Fibroblast of villous mesenchyme (primary cell): ENCODE measurements at regions not wholly inside any gene's neighbourhood (a gene's known extent, or its start where the extent isn't known, plus 50 kb on each side); places are given as distances from the start of the nearest gene placed in this dataset.

Experiments
- DNase-seq: peaks from one replicate; pipeline ENCODE4 v3.0.0-alpha.2; 2010; ENCODE audit warnings: low read depth
- H3K4me3 ChIP-seq: 2 replicates; pipeline ENCODE4 v1.5.1; 2011; ENCODE audit warnings: low read depth, mild to moderate bottlenecking, low read length
- TF ChIP-seq, protein P1 (sequence below): IDR thresholded peaks from 2 replicates; pipeline ENCODE4 v1.5.1; 2012; ENCODE audit warnings: low read depth, mild to moderate bottlenecking, low read length; ENCODE audit not compliant: insufficient read depth

DNA sequence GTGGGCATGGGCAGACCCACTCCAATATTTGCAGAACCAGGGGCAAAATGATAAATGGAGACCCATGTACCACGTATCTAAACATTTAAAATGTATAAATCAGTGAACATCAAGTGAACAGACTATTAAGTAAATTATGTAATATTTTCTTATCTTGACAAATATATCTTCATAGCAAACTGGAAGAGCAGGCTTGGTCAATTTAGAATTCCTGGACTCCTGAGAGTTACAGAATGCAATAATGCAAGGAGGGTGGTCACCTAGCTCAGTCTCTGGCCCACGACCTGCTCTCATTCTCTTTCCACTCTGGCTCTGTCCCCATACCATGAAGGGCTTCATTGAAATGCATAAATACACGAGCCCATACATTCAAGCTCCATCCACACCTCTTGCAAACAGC is 398.0 kb downstream of the ENC1 start:
- TF ChIP-seq, protein P1, sequence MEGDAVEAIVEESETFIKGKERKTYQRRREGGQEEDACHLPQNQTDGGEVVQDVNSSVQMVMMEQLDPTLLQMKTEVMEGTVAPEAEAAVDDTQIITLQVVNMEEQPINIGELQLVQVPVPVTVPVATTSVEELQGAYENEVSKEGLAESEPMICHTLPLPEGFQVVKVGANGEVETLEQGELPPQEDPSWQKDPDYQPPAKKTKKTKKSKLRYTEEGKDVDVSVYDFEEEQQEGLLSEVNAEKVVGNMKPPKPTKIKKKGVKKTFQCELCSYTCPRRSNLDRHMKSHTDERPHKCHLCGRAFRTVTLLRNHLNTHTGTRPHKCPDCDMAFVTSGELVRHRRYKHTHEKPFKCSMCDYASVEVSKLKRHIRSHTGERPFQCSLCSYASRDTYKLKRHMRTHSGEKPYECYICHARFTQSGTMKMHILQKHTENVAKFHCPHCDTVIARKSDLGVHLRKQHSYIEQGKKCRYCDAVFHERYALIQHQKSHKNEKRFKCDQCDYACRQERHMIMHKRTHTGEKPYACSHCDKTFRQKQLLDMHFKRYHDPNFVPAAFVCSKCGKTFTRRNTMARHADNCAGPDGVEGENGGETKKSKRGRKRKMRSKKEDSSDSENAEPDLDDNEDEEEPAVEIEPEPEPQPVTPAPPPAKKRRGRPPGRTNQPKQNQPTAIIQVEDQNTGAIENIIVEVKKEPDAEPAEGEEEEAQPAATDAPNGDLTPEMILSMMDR, result no peak
- no peak overlapping the region for H3K4me3 ChIP-seq
- DNase-seq, result no peak

DNA sequence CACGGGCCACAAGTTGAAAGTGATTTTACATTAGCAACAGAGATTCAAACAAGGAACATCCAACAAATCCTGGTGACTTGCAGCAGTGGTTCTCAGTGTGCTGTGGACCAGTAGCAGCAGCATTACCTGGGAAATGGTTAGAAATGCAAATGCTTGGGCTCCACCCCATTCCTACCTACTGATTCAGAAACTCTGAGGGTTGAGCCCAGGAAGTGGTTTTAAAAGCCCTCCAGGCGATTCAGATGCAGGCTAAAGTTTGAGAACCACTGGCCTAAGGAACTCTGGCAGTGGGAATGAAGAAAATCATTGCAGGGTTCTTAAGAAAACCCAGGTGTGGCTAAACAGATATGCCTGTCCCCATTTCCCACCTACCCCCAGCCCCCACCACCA is 398.8 kb downstream of the ENC1 start:
- H3K4me3 ChIP-seq, result no peak overlapping the region
- TF ChIP-seq, protein P1, result no peak
- DNase-seq, result peak; percentile 17

DNA sequence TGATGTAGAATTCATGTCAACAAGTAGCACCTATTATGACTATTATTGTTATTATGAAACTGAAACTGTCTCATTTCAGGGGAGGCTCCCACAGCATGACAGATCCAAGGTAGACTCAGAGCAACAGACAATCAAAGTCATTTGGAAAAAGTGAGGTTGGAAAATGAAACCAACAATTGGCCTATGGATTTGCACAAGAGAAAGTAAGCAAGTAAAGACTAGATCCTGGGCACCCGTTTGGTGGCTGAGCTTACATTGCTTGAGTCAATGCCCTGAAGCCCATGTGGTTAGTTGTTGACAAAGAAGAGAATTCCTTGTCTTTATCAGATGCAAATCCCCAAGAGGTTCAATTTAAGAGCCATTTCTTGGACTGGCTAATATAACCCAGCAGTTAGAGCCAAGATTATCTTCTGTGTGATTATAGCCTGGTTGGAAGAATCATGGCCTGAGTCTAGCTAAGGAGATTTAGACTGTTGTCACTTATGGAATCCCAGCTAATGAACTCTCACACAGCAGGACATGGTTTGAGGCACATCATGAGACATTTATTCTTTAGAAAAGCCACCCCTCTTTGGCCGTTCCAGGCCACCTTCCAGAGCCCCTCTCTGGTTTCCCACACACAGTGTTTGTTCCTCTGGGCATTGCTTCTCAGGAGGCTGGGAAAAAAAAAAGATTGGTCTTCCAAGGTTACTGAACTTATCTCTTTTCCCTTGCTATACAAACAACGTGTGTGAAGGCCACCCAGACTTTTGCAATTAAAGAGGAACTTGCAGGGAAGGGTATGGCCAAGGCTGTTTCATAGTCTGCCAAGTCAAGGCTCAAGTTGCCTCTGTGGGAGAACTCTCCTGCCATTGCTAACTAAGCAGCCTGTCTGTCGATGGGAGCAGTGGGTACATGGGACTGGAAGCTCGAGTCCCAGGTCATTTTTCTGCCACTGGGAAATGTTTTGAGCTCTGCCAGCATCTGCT is 399.5 kb downstream of the ENC1 start:
- DNase-seq, result peak; percentile 48
- H3K4me3 ChIP-seq, result no peak overlapping the region
- TF ChIP-seq, protein P1, result no peak

DNA sequence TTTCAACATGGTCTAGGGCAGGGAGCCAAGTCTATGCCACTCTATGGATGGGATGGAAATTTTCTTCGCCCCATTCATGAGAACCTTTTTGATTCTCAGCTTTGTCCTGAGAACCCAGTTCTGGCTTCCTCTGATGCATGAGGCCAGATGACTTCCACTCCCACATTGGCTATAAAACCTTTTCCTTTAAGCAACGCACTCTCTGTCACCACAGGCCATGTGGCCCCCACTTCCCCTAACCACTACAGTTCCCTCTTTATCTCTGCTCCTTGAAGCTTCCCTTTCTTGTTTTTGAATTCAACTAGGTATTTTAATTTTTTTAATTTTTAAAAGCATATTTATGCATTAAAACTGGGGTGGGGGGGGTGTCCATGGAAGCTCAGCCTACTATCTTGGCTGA is 401.3 kb downstream of the ENC1 start:
- H3K4me3 ChIP-seq, result no peak overlapping the region
- TF ChIP-seq, protein P1, result no peak

DNA sequence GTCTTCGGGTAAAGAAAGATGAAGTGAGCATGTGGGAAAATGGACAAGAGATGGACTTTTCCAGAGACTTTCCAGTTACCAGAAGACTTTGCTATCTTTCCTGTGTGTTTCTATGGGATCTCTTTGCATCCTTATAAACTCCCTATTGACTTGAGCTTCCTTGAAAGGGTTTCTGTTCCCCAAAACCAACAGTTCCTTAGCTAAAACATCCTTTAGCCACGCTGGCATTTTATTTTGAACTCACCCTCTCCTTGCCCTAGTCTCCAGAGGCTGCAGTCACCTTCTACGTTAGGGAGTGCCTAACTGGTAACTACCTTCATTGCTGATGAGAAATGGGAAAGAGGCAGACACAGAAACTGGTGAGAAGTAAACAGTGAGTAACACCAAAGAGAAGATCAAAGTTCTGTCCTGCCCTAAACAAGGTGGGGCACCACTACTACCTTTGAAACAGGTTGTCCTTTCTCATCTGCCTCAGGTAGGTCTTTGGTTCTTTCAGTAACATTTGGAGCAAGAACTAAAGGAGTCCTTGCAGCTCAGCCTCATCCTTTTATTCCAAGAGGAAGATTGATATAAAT is 402.9 kb downstream of the ENC1 start:
- no peak overlapping the region for H3K4me3 ChIP-seq
- DNase-seq, result no peak
- TF ChIP-seq, protein P1, result no peak

More for the DNA sequence above, 401.3 kb downstream of the ENC1 start:
- no peak for DNase-seq

DNA sequence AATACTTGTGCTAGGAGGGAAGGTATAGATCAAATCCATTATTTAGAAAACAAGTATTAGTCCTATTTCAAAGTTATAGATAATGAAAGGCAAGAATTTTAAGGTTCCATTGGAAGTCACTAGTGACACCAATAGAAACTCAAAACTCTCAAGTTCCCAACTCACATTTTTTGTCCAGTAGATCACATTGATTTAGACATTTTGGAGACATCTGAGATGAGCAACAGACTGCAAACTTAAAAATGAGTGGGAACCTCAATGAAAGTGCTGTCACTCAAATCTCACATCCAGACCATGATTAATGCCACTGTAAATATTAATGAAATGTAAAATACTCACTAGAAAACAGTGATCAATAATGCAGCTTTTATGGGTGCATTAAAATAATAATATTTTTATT is 405.0 kb downstream of the ENC1 start:
- no peak overlapping the region for H3K4me3 ChIP-seq
- DNase-seq, result no peak
- TF ChIP-seq, protein P1, result no peak

DNA sequence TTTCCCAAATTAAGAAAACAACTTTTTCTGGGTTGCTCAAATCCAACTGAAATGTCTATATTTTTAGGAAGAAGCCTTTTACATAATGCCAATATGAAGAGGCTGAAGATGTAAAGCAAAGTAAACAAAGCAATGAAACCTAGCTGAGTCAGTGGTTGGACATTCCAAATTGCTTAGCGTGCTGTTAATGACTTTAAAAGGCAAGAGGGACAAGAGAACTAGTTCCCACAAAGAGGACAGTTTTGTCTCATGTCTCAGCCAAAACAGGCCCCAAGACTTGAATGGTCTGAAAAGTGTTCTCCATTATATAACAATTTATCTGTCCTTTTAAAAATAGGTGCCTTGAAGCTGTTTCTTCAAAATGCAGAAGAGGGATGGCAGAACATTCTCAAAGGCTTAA is 407.0 kb downstream of the ENC1 start:
- DNase-seq, result peak; percentile 54
- TF ChIP-seq, protein P1, result no peak
- H3K4me3 ChIP-seq, result no peak overlapping the region
